SK-N-MC (cell line): ENCODE measurements at regions not wholly inside any gene's neighbourhood (a gene's known extent, or its start where the extent isn't known, plus 50 kb on each side); places are given as distances from the start of the nearest gene placed in this dataset.

ENCODE experiments used
- DNase-seq: peaks from one replicate; pipeline ENCODE4 v3.0.0-alpha.2; 2011; ENCODE audit warnings: low read depth, low spot score
- H3K27ac ChIP-seq: fragments of 200-600 bp; sonication (generic); 2 replicates; pipeline ENCODE4 v1.5.1; 2016; ENCODE audit warnings: mixed run types
- H3K36me3 ChIP-seq: fragments of 200-600 bp; sonication (generic); 2 replicates; pipeline ENCODE4 v1.6.1; 2017; ENCODE audit warnings: antibody characterized with exemption, low read length, mixed read lengths; ENCODE audit not compliant: insufficient read depth
- H3K4me3 ChIP-seq: fragments of 200-600 bp; sonication (generic); 2 replicates; pipeline ENCODE4 v1.5.1; 2016
- H3K9ac ChIP-seq: fragments of 200-600 bp; sonication (generic); 2 replicates; pipeline ENCODE4 v1.8.0; 2017; ENCODE audit warnings: mixed run types, mixed read lengths; ENCODE audit not compliant: insufficient read length
- H3K9me3 ChIP-seq: fragments of 200-600 bp; sonication (generic); 2 replicates; pipeline ENCODE4 v1.6.1; 2017; ENCODE audit warnings: low read depth, mild to moderate bottlenecking, antibody characterized with exemption, low read length, moderate library complexity, mixed read lengths
- EZH2 ChIP-seq: fragments of 200-600 bp; sonication (generic); IDR thresholded peaks from one replicate; pipeline ENCODE4 v1.6.1; 2017; ENCODE audit warnings: antibody characterized with exemption
- FOXP2 ChIP-seq: optimal IDR thresholded peaks from 2 replicates; pipeline ENCODE3; 2011; ENCODE audit warnings: mild to moderate bottlenecking, moderate library complexity; ENCODE audit not compliant: insufficient read depth; ENCODE audit errors: extremely low read length, control extremely low read depth
- POLR2AphosphoS5 ChIP-seq: IDR thresholded peaks from 2 replicates; pipeline ENCODE4 v1.6.1; 2012; ENCODE audit warnings: mild to moderate bottlenecking, low read depth, low read length, borderline replicate concordance

DNA sequence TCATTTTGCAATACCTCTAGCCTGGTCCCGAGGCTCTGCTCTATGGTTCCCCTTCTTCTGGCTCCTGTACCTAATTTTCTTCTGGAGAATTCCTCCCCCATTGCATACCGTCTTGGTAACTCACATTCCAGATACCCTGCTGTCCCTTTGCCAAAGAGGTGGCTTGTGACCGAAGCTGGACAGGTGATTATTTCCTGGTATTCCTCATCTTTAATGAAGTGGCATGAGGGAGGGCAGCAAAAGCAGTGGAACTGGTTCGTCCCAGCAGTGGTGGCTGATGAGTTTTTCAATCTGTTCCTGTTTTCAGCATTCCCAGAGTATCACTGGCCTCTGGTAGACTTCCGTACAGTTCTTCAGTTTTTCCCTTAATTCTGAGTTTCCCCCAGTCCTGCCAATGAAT lies 186.2 kb upstream of the CADPS start:
- Histone ChIP-seq H3K36me3 (no peaks in the 10 kb centered on the region), H3K9me3 (no peaks in the 10 kb centered on the region), H3K4me3 (no peak overlapping the region), H3K27ac (no peak overlapping the region), H3K9ac (no peak overlapping the region)
- no peak for DNase-seq
- TF ChIP-seq POLR2AphosphoS5 (no peak), FOXP2 (no peak), EZH2 (no peak)

- Histone ChIP-seq H3K36me3 (no peaks in the 10 kb centered on the region), H3K9ac (no peak overlapping the region), H3K9me3 (no peaks in the 10 kb centered on the region), H3K27ac (no peak overlapping the region), H3K4me3 (no peak overlapping the region)
- no peak for TF ChIP-seq EZH2
- no peak for TF ChIP-seq FOXP2
- no peak for TF ChIP-seq POLR2AphosphoS5
- DNase-seq, result no peak
Observed at GRCh38 chr3:63064209-63064755, 189.1 kb upstream of the CADPS start.

- Histone ChIP-seq H3K36me3 (no peaks in the 10 kb centered on the region), H3K9me3 (no peaks in the 10 kb centered on the region), H3K27ac (no peak overlapping the region), H3K4me3 (no peak overlapping the region), H3K9ac (no peak overlapping the region)
- peak; percentile 20 for DNase-seq
- no peak for TF ChIP-seq FOXP2
- no peak for TF ChIP-seq POLR2AphosphoS5
- TF ChIP-seq EZH2, result no peak
Observed at GRCh38 chr3:63067999-63068645, 192.9 kb upstream of the CADPS start.

- Histone ChIP-seq H3K4me3 (no peak overlapping the region), H3K9ac (no peak overlapping the region), H3K27ac (no peak overlapping the region), H3K36me3 (no peaks in the 10 kb centered on the region), H3K9me3 (no peaks in the 10 kb centered on the region)
- DNase-seq, result no peak
- TF ChIP-seq POLR2AphosphoS5 (no peak), EZH2 (no peak), FOXP2 (no peak)
Observed at GRCh38 chr3:63069806-63070475, 194.7 kb upstream of the CADPS start.

GRCh38 chr3:63070476-63070810 lies 195.2 kb upstream of the CADPS start:
- H3K36me3 ChIP-seq, result no peaks in the 10 kb centered on the region
- H3K4me3 ChIP-seq, result no peak overlapping the region
- H3K9me3 ChIP-seq, result no peaks in the 10 kb centered on the region
- H3K9ac ChIP-seq, result no peak overlapping the region
- H3K27ac ChIP-seq, result no peak overlapping the region
- TF ChIP-seq FOXP2 (no peak), EZH2 (no peak), POLR2AphosphoS5 (no peak)
- DNase-seq, result no peak

DNA sequence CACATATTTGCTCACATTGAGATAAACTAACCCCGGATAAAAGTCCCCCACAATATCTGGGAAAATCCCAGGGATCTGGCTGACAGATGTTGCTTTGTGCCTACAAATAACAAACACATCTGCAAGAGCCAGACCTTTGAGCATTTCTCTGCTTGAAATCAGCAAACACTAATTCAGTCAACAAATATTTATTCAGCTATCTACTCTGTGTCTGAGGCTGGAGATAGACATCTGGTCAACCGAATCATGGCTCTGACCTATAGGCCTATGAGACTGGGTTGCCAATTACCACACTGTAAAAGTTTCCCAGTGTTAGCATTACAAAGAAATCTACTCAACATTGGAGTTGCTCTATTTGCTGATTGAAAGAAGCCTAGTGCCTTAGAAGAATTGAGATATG lies 201.1 kb upstream of the CADPS start:
- no peak overlapping the region for H3K9ac ChIP-seq
- TF ChIP-seq EZH2 (no peak), POLR2AphosphoS5 (no peak), FOXP2 (no peak)
- no peak overlapping the region for H3K4me3 ChIP-seq
- H3K36me3 ChIP-seq, result no peaks in the 10 kb centered on the region
- DNase-seq, result no peak
- H3K9me3 ChIP-seq, result no peaks in the 10 kb centered on the region
- no peak overlapping the region for H3K27ac ChIP-seq

- Histone ChIP-seq H3K27ac (no peak overlapping the region), H3K9ac (no peak overlapping the region), H3K9me3 (no peaks in the 10 kb centered on the region), H3K4me3 (no peak overlapping the region), H3K36me3 (no peaks in the 10 kb centered on the region)
- no peak for DNase-seq
- TF ChIP-seq EZH2 (no peak), POLR2AphosphoS5 (no peak), FOXP2 (no peak)
Observed at GRCh38 chr3:63086190-63086589, 191.9 kb upstream of the SYNPR start.

- no peak for TF ChIP-seq FOXP2
- no peak for TF ChIP-seq POLR2AphosphoS5
- TF ChIP-seq EZH2, result no peak
- no peak for DNase-seq
- H3K27ac ChIP-seq, result no peak overlapping the region
- no peak overlapping the region for H3K4me3 ChIP-seq
- H3K36me3 ChIP-seq, result no peaks in the 10 kb centered on the region
- no peak overlapping the region for H3K9ac ChIP-seq
- H3K9me3 ChIP-seq, result no peaks in the 10 kb centered on the region
Observed at GRCh38 chr3:63089007-63089750, 188.9 kb upstream of the SYNPR start.
